Neural progenitor cell (in vitro differentiated cells): ENCODE measurements at regions not wholly inside any gene's neighbourhood (a gene's known extent, or its start where the extent isn't known, plus 50 kb on each side); places are given as distances from the start of the nearest gene placed in this dataset.

Source experiments
- DNase-seq: peaks from one replicate; pipeline ENCODE4 v3.0.0-alpha.2; 2016; ENCODE audit warnings: low spot score
- H2AFZ ChIP-seq: fragments of 200-600 bp; sonication (generic); replicated peaks from 2 replicates; pipeline ENCODE4 v1.6.1; 2016; ENCODE audit warnings: antibody characterized with exemption
- H3F3A ChIP-seq: fragments of 200-600 bp; sonication (generic); 2 replicates; pipeline ENCODE4 v1.6.1; 2016; ENCODE audit warnings: antibody characterized with exemption, low read depth
- H3K27ac ChIP-seq: fragments of 200-600 bp; sonication (generic); 2 replicates; pipeline ENCODE4 v1.5.1; 2016; ENCODE audit warnings: mild to moderate bottlenecking
- H3K27me3 ChIP-seq: fragments of 200-600 bp; sonication (generic); 2 replicates; pipeline ENCODE4 v1.6.1; 2016; ENCODE audit warnings: mild to moderate bottlenecking, moderate library complexity
- H3K36me3 ChIP-seq: fragments of 200-600 bp; sonication (generic); 2 replicates; pipeline ENCODE4 v1.5.1; 2016
- H3K4me1 ChIP-seq: fragments of 200-600 bp; sonication (generic); 2 replicates; pipeline ENCODE4 v1.6.1; 2016; ENCODE audit warnings: mixed run types
- H3K4me2 ChIP-seq: fragments of 200-600 bp; sonication (generic); 2 replicates; pipeline ENCODE4 v1.6.1; 2016
- H3K4me3 ChIP-seq: fragments of 200-600 bp; sonication (generic); 2 replicates; pipeline ENCODE4 v1.5.1; 2016
- H3K79me2 ChIP-seq: fragments of 200-600 bp; sonication (generic); 2 replicates; pipeline ENCODE4 v1.6.1; 2016; ENCODE audit warnings: low read depth
- H3K9ac ChIP-seq: fragments of 200-600 bp; sonication (generic); 2 replicates; pipeline ENCODE4 v1.6.1; 2016
- H3K9me3 ChIP-seq: fragments of 200-600 bp; sonication (generic); 2 replicates; pipeline ENCODE4 v1.5.1; 2016; ENCODE audit warnings: low read depth
- H4K20me1 ChIP-seq: fragments of 200-600 bp; sonication (generic); 2 replicates; pipeline ENCODE4 v1.6.1; 2016; ENCODE audit warnings: low read depth
- H3K27ac Mint-ChIP-seq: 3 replicates; pipeline ENCODE4 v1.8.0; 2021; ENCODE audit warnings: mixed read lengths
- H3K27me3 Mint-ChIP-seq: 2 replicates; pipeline ENCODE4 v1.8.0; 2022; ENCODE audit warnings: low read depth, mild to moderate bottlenecking, inconsistent platforms, moderate library complexity, mixed read lengths; ENCODE audit not compliant: insufficient read depth
- H3K36me3 Mint-ChIP-seq: 3 replicates; pipeline ENCODE4 v1.8.0; 2021; ENCODE audit warnings: mixed read lengths
- H3K4me1 Mint-ChIP-seq: 3 replicates; pipeline ENCODE4 v1.8.0; 2021; ENCODE audit warnings: mixed read lengths
- H3K4me3 Mint-ChIP-seq: 3 replicates; pipeline ENCODE4 v1.8.0; 2021; ENCODE audit warnings: mild to moderate bottlenecking, moderate library complexity, mixed read lengths
- H3K9me3 Mint-ChIP-seq: 3 replicates; pipeline ENCODE4 v1.8.0; 2020; ENCODE audit warnings: mixed read lengths
- EZH2 ChIP-seq: fragments of 200-600 bp; sonication (generic); IDR thresholded peaks from 2 replicates; pipeline ENCODE4 v1.6.1; 2017; ENCODE audit warnings: antibody characterized with exemption, mild to moderate bottlenecking, moderate library complexity
- EZH2phosphoT487 ChIP-seq: fragments of 200-600 bp; sonication (generic); IDR thresholded peaks from 2 replicates; pipeline ENCODE4 v1.6.1; 2017; ENCODE audit warnings: antibody characterized with exemption
- TF ChIP-seq, protein P1 (sequence below): fragments of 200-600 bp; sonication (generic); IDR thresholded peaks from 2 replicates; pipeline ENCODE4 v1.5.1; 2017; ENCODE audit warnings: antibody characterized with exemption, mild to moderate bottlenecking

DNA sequence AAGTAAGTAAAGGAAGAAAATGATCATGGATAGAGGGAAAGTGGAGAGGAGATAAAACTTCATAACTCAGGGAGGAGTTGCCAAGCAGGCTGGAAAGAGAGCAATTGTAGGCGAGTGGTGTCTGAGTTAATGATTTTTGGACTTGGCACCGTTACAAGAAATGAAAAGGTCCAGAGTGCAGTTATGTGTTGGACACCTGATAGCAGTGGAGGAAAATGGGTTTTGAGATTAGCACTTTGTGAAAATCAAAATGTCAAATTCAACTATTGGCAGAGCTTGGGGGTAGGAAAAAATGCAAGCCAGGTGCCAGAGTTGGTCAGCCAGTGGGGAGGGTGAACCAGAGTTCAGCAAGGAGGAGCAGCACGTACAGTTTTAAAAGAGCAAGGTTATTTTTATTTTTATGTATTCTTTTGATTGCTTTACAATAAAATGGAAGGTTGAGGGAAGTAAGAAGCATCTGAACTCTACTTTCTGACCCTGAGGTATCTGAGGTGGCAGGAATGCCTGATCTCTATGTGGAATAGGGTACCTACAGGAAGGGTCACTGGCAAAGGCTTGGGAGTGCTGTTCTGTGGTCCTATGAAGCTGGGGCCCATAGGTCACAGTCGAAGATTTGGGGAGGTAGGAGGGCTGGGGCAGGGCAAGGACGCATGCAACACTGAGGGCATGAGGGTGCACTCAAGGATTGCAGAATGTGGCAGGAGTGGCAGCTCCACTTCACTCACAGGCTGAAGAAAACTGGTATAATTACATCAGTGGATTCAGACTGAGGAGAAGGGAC, 127.5 kb downstream of the CD8B2 start:
- Mint-ChIP-seq H3K36me3 (no peaks in the 10 kb centered on the region), H3K9me3 (no peaks in the 10 kb centered on the region), H3K4me3 (no peak overlapping the region), H3K4me1 (no peaks in the 10 kb centered on the region), H3K27ac (no peak overlapping the region), H3K27me3 (no peaks in the 10 kb centered on the region)
- Histone ChIP-seq H3K79me2 (no peaks in the 10 kb centered on the region), H3K9ac (no peak overlapping the region), H3K27me3 (no peaks in the 10 kb centered on the region), H3K4me1 (no peaks in the 10 kb centered on the region), H3K27ac (no peak overlapping the region), H3K4me3 (no peak overlapping the region), H3K4me2 (no peak overlapping the region), H2AFZ (no peak overlapping the region), H3K36me3 (no peaks in the 10 kb centered on the region), H3F3A (no peaks in the 10 kb centered on the region), H4K20me1 (no peaks in the 10 kb centered on the region), H3K9me3 (no peaks in the 10 kb centered on the region)
- TF ChIP-seq EZH2 (no peak), EZH2phosphoT487 (no peak)
- TF ChIP-seq, protein P1, sequence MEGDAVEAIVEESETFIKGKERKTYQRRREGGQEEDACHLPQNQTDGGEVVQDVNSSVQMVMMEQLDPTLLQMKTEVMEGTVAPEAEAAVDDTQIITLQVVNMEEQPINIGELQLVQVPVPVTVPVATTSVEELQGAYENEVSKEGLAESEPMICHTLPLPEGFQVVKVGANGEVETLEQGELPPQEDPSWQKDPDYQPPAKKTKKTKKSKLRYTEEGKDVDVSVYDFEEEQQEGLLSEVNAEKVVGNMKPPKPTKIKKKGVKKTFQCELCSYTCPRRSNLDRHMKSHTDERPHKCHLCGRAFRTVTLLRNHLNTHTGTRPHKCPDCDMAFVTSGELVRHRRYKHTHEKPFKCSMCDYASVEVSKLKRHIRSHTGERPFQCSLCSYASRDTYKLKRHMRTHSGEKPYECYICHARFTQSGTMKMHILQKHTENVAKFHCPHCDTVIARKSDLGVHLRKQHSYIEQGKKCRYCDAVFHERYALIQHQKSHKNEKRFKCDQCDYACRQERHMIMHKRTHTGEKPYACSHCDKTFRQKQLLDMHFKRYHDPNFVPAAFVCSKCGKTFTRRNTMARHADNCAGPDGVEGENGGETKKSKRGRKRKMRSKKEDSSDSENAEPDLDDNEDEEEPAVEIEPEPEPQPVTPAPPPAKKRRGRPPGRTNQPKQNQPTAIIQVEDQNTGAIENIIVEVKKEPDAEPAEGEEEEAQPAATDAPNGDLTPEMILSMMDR = no peak
- no peak for DNase-seq

GRCh38 chr2:106618614-106619013, 131.4 kb downstream of the CD8B2 start:
- Histone ChIP-seq H3F3A (no peaks in the 10 kb centered on the region), H3K4me1 (no peaks in the 10 kb centered on the region), H3K27me3 (no peaks in the 10 kb centered on the region), H3K36me3 (no peaks in the 10 kb centered on the region), H3K4me2 (no peak overlapping the region), H3K9me3 (no peaks in the 10 kb centered on the region), H3K79me2 (no peaks in the 10 kb centered on the region), H3K9ac (no peak overlapping the region), H3K4me3 (no peak overlapping the region), H3K27ac (no peak overlapping the region), H2AFZ (no peak overlapping the region), H4K20me1 (no peaks in the 10 kb centered on the region)
- no peak for TF ChIP-seq EZH2
- TF ChIP-seq, protein P1 = no peak
- TF ChIP-seq EZH2phosphoT487 = no peak
- Mint-ChIP-seq H3K27ac (no peak overlapping the region), H3K4me1 (no peaks in the 10 kb centered on the region), H3K27me3 (no peaks in the 10 kb centered on the region), H3K4me3 (no peak overlapping the region), H3K9me3 (no peaks in the 10 kb centered on the region), H3K36me3 (no peaks in the 10 kb centered on the region)
- no peak for DNase-seq

- no peaks in the 10 kb centered on the region for H3K27me3 Mint-ChIP-seq
- no peaks in the 10 kb centered on the region for H3K4me1 ChIP-seq
- H3K79me2 ChIP-seq = no peaks in the 10 kb centered on the region
- peaks cover 6% of the 10 kb centered on the region for H3K9me3 Mint-ChIP-seq
- no peaks in the 10 kb centered on the region for H3K9me3 ChIP-seq
- no peak for TF ChIP-seq EZH2phosphoT487
- TF ChIP-seq, protein P1 = no peak
- TF ChIP-seq EZH2 = no peak
- no peaks in the 10 kb centered on the region for H3K36me3 ChIP-seq
- H3K27me3 ChIP-seq = no peaks in the 10 kb centered on the region
- H4K20me1 ChIP-seq = no peaks in the 10 kb centered on the region
- DNase-seq = no peak
- no peak overlapping the region for H3K27ac ChIP-seq
- no peak overlapping the region for H3K4me2 ChIP-seq
- H3K27ac Mint-ChIP-seq = no peak overlapping the region
- no peak overlapping the region for H3K4me3 ChIP-seq
- no peaks in the 10 kb centered on the region for H3K4me1 Mint-ChIP-seq
- no peaks in the 10 kb centered on the region for H3F3A ChIP-seq
- no peak overlapping the region for H3K9ac ChIP-seq
- no peak overlapping the region for H3K4me3 Mint-ChIP-seq
- no peak overlapping the region for H2AFZ ChIP-seq
- H3K36me3 Mint-ChIP-seq = peaks cover 2% of the 10 kb centered on the region
Observed at GRCh38 chr2:106623456-106623855, 136.3 kb downstream of the CD8B2 start.
